ENCODE measurements at regions not wholly inside any gene's neighbourhood (a gene's known extent, or its start where the extent isn't known, plus 50 kb on each side); places are given as distances from the start of the nearest gene placed in this dataset.

DNA sequence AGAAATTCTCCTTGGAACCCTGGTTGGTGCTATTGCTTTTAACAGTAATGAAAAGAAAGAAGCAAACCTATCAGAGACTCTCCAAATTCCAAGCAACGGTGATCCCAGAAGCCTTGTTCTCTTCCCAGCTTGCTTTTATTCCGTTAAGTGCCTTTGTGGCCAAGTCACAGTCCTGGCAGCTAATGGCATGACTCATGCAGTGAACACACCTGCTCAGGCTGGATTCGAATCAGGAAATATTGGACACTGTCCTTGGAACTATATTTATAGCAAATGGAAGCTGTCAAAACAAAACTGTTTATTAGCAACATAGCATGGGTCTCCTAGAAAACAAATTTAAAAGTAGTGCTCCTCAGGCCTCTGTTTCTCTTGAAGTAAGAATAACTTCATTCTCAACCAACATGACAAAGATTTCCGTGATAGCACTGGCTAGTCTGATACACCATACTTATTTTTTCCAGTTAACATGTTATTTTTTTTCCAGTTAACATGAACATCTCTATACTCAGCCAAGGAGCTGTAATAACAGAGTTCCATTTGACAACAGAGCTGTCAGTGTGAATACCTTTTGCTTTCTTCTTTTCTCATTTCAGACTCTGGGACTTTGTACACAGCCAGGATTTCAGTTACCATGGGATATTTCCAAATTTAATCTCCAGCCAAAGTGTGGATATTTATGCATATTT, 502.4 kb downstream of the GADD45G start (continued):
- TF ChIP-seq, protein P1, sequence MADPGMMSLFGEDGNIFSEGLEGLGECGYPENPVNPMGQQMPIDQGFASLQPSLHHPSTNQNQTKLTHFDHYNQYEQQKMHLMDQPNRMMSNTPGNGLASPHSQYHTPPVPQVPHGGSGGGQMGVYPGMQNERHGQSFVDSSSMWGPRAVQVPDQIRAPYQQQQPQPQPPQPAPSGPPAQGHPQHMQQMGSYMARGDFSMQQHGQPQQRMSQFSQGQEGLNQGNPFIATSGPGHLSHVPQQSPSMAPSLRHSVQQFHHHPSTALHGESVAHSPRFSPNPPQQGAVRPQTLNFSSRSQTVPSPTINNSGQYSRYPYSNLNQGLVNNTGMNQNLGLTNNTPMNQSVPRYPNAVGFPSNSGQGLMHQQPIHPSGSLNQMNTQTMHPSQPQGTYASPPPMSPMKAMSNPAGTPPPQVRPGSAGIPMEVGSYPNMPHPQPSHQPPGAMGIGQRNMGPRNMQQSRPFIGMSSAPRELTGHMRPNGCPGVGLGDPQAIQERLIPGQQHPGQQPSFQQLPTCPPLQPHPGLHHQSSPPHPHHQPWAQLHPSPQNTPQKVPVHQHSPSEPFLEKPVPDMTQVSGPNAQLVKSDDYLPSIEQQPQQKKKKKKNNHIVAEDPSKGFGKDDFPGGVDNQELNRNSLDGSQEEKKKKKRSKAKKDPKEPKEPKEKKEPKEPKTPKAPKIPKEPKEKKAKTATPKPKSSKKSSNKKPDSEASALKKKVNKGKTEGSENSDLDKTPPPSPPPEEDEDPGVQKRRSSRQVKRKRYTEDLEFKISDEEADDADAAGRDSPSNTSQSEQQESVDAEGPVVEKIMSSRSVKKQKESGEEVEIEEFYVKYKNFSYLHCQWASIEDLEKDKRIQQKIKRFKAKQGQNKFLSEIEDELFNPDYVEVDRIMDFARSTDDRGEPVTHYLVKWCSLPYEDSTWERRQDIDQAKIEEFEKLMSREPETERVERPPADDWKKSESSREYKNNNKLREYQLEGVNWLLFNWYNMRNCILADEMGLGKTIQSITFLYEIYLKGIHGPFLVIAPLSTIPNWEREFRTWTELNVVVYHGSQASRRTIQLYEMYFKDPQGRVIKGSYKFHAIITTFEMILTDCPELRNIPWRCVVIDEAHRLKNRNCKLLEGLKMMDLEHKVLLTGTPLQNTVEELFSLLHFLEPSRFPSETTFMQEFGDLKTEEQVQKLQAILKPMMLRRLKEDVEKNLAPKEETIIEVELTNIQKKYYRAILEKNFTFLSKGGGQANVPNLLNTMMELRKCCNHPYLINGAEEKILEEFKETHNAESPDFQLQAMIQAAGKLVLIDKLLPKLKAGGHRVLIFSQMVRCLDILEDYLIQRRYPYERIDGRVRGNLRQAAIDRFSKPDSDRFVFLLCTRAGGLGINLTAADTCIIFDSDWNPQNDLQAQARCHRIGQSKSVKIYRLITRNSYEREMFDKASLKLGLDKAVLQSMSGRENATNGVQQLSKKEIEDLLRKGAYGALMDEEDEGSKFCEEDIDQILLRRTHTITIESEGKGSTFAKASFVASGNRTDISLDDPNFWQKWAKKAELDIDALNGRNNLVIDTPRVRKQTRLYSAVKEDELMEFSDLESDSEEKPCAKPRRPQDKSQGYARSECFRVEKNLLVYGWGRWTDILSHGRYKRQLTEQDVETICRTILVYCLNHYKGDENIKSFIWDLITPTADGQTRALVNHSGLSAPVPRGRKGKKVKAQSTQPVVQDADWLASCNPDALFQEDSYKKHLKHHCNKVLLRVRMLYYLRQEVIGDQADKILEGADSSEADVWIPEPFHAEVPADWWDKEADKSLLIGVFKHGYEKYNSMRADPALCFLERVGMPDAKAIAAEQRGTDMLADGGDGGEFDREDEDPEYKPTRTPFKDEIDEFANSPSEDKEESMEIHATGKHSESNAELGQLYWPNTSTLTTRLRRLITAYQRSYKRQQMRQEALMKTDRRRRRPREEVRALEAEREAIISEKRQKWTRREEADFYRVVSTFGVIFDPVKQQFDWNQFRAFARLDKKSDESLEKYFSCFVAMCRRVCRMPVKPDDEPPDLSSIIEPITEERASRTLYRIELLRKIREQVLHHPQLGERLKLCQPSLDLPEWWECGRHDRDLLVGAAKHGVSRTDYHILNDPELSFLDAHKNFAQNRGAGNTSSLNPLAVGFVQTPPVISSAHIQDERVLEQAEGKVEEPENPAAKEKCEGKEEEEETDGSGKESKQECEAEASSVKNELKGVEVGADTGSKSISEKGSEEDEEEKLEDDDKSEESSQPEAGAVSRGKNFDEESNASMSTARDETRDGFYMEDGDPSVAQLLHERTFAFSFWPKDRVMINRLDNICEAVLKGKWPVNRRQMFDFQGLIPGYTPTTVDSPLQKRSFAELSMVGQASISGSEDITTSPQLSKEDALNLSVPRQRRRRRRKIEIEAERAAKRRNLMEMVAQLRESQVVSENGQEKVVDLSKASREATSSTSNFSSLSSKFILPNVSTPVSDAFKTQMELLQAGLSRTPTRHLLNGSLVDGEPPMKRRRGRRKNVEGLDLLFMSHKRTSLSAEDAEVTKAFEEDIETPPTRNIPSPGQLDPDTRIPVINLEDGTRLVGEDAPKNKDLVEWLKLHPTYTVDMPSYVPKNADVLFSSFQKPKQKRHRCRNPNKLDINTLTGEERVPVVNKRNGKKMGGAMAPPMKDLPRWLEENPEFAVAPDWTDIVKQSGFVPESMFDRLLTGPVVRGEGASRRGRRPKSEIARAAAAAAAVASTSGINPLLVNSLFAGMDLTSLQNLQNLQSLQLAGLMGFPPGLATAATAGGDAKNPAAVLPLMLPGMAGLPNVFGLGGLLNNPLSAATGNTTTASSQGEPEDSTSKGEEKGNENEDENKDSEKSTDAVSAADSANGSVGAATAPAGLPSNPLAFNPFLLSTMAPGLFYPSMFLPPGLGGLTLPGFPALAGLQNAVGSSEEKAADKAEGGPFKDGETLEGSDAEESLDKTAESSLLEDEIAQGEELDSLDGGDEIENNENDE (IDR thresholded peaks at IDR 0.05; ENCODE audit: insufficient replicate concordance, low read length), result no peak
- TF ChIP-seq RBBP5 (IDR thresholded peaks at IDR 0.05; ENCODE audit: borderline replicate concordance, low read depth, low read length) (no peak), SIX5 (IDR thresholded peaks at IDR 0.05; ENCODE audit: low read depth, low read length) (no peak), TAF1 (IDR thresholded peaks at IDR 0.05; ENCODE audit: low read depth, low read length) (no peak), BACH1 (IDR thresholded peaks at IDR 0.05; ENCODE audit: low read length) (no peak), CTBP2 (IDR thresholded peaks at IDR 0.05; ENCODE audit: borderline replicate concordance, insufficient read depth, insufficient read length, low read length) (no peak), PHF8 (conservative IDR thresholded peaks at IDR 0.05; ENCODE audit: low read depth, low read length) (no peak), POLR2AphosphoS5 (IDR thresholded peaks at IDR 0.05; ENCODE audit: low read depth, low read length) (no peak), CBX5 (IDR thresholded peaks at IDR 0.05; ENCODE audit: low read depth, low read length) (no peak), SP1 (IDR thresholded peaks at IDR 0.05; ENCODE audit: low read depth, low read length) (no peak), HDAC6 (IDR thresholded peaks at IDR 0.05; ENCODE audit: low read depth, low read length) (no peak)

Data from H1 (cell line).